GM21381 (cell line): ENCODE measurements at regions not wholly inside any gene's neighbourhood (a gene's known extent, or its start where the extent isn't known, plus 50 kb on each side); places are given as distances from the start of the nearest gene placed in this dataset.
"Not testable (repeated sequence)": the region's sequence is repeated elsewhere in the genome, so short reads cannot be mapped to it uniquely, and the experiment has no call there.

ENCODE experiments used
- ATAC-seq: cut with Tn5 transposase; IDR thresholded peaks from one replicate; pipeline ENCODE4 v1.9.1; 2021; ENCODE audit warnings: mild to moderate bottlenecking, moderate library complexity; ENCODE audit not compliant: unreplicated experiment

DNA sequence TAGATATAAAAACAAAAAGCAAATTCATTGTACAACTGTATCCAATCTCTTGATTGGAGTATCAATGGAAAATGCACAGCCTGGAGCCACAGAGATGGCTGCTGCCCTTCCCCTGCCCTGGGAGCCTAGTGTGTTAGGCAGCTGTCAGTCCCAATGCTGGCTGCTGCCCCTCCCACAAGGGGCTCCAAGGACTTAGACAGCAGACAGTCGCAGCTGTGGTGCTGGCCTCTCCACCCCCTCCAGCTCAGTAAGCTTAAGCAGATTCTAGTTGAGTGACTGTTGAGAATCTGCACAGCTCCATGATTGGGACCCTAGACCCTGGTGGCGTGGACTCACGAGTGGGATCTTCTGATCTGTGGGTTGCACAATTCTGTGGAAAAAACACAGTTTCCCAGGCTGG is 1511.2 kb downstream of the FAM181B start:
- no peak for ATAC-seq

DNA sequence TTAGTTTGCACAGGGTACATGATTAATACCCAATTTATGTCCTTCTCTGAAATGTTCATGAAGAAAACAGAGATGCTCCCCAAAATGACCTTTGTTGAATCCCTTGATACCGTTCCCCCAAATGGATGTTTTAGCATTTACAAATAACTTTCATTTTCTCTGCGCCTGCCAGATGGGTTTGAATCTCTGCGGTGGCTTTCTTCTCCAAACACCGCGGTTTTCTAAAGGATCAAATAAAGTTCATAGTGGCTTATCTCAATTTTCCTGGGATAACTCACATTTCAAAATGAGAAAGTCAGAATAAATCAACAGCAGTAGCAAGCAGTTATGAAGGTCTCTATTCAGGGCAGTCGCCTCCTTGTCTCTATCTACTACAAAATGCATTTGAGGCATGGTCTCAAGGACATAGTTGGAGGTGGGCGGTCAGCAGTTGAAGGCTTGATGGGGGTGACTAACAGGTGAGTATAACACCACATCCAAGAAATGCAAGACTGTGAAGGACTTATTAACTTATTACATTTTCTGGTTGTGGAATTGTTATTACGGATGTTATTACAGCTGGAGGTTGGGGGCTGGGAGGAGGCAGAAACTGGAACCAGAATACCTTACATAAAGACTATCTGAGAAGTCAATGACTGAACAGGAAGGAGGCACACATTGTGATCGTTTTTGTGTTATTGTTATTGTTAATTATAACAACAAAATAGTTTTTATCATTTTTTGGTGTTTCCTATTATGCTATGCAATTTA is 1513.3 kb downstream of the FAM181B start:
- no peak for ATAC-seq

DNA sequence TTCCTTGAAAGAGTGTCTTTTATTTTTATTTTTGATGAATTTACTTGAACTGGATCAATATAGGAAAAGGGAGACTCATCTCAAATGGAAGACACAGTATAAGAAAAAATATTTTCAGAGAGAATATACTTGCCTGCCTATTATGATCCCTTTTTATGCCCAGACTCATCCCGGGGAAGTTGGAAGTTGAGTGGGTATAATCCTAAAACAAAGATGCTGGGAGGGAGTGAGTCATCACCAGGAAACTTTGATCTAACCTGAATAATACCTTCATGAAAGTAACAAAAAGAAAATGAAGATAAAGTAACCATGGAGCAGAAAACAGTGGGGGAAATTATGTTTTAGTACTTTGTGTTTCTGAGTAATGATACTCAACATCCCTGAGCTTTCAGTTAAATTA is 1514.0 kb downstream of the FAM181B start:
- ATAC-seq = no peak

DNA sequence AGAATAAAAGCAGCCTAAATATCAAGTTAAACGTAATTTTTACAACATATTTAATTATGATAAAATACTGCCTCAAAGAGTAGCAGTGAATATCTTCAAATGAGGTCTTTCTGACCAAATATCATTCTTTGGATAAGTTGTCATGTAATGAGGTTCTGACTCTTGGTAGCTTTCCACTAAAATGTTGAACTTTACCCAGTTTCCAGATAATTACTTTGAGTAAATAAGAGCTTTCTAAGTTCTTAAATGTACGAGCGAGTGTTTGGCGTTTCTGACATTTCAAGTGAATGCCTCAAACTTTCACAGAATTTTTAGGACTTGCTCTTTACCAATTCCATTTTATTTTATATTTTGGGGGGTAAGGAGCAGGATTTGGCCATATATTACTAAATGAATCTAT is 1515.2 kb downstream of the FAM181B start:
- no peak for ATAC-seq

DNA sequence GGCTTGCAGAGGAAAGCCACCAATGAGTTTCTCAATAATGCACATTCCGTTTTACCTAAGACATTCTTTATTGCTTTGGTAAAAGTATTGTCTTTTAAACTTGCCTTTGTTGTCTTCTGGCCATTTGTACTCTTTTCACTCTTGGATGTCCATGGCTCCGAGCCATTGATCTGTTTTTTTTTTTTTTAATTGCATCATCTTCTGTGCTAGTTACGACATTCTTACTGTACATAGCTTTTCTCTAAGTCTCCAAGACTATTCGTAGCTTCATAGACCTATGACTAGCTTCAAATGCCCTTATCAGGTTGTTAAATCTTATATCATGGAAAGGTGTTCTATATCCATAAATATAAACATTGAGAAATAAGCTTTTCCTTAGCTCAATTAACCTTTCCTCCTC is 1522.6 kb downstream of the FAM181B start:
- ATAC-seq = no peak

DNA sequence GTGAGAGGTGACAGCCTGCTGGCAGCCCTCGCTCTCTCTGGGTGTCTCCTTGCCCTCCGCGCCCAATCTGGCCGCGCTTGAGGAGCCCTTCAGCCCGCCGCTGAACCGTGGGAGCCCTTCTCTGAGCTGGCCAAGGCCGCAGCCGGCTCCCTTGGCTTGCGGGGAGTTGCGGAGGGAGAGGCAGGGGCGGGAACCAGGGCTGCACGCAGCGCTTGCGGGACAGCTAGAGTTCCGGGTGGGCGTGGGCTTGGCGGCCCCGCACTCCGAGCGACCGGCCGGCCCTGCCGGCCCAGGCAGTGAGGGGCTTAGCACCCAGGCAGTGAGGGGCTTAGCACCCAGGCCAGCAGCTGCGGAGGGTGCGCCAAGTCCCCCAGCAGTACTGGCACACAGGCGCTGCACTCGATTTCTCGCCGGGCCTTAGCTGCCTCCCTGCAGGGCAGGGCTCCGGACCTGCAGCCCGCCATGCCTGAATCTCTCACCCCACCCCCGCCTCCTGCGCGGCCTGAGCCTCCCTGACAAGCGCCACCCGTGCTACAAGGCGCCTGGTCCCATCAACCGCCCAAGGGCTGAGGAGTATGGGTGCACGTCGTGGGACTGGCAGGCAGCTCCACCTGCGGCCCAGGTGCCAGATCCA is 1526.1 kb downstream of the FAM181B start:
- no peak for ATAC-seq

DNA sequence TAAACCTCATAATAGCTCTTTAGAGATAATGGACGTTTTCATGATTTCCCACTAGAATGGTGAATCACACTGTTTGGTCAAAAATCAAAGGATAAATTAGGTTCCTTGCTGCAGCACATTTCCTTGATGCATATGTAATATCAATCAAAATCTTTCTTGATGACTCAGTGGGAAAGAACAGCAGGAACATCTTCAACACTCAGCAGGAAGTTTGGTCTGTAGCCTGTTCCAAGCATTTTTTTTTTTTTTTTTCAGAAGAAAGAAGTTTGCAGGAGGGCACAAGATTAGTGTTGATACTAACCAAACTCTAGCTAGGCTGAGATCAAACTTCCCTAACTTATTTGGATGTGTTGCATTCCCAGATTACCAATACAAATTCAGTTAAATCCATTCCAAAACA is 1529.8 kb downstream of the FAM181B start:
- ATAC-seq = no peak

DNA sequence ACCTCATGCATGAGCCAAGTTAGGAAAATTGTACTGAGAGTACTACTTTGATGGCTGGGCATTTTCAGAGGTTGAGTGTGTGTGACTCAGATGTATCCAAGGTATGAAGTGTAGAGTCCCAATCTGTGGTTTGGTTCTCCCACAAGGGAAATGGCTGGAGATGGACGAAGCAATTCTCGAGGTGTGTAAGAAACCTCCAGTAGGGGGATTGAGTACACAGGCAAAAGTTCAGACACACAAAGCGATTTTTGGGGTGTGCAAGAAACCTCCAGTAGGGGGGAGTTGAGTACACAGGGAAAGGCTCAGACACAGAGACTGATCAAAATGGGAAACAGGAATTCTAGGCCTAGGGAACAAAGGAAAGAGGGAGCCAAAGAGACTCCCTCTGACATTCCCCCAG is 1536.3 kb downstream of the FAM181B start:
- no peak for ATAC-seq

DNA sequence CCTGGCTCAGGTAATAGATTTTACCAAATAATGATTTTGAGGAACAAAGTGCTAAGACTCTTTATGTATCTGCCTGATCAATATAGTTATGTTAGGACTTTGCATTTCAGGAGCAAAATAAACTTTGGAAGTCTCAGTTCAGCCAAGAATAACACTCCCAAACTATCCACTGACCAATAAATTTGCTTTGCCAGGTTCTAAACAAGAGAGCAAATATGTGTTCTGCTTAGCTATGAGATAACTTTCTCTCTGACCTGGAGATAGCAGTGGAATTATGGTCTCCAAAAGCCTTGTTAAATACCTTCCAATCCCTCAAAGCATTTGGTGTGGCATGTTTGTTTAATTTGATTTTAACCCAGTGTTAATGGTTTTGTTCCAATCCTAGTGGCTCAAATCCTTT is 1541.1 kb downstream of the FAM181B start:
- no peak for ATAC-seq

DNA sequence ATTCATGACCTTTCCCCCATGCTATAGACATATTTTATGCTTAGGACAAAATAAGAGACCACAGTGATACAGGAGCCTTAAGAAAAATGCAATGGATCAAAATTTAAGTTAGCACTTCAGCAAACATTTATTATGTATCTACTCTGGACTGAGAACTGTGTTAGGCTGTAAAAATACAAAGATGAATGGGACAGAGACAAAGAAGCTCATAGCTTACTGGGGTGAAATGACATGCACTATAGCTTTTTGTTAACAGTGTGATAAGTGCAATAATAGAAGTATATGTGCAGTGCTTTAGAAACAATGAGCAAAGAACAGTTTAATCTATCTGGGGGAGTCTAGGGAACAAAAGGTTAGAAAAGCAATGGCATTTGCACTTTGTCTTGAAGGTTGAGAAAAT is 1543.1 kb downstream of the FAM181B start:
- no peak for ATAC-seq

DNA sequence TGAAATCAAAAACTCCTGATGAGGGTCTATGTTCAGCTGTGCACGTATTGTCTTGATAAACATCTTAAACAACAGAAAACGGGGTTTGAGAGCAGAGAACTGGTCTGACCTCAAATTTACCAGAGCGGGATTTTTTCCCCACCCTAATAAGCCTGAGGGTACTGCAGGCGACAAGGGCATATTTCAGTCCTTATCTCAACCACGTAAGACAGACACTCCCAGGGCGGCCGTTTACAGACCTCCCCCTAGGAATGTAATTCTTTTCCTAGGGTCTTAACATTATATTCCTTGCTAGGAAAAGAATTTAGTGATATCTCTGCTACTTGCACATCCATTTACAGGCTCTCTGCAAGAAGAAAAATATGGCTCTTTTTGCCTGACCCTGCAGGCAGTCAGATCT is 1546.6 kb downstream of the FAM181B start:
- ATAC-seq = not testable (repeated sequence)

DNA sequence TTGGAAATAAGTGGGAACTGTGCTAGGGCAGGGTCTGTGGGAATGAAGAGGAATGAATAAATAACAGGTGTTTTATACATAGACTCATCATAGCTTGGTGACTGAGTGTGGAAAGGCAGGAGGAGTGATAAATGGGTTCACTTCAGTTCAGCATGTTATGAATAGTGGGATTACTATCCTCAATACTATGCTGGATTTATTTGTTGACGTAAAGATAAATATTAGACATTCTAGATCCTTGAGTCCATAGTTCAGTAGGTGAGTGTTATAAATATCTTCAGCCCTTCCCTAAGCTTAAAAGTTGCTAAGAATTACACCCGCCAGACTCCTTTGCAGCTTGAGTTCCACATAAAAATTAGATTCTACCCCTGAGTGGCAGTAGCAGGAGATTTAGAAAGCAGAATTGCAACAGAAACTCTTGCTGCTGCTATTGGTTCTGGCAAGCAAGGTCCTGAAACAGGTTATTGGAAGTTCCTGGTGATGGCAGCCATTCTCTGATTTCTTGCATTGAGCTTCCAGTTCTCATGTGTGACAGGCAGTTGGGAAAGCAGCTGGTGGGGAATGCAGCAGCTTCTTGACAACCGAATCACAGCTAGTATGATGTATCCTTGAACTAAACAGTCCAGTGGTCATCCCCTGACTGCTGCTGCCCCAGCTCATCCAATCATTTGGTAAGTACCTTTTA is 1558.9 kb downstream of the FAM181B start:
- no peak for ATAC-seq

DNA sequence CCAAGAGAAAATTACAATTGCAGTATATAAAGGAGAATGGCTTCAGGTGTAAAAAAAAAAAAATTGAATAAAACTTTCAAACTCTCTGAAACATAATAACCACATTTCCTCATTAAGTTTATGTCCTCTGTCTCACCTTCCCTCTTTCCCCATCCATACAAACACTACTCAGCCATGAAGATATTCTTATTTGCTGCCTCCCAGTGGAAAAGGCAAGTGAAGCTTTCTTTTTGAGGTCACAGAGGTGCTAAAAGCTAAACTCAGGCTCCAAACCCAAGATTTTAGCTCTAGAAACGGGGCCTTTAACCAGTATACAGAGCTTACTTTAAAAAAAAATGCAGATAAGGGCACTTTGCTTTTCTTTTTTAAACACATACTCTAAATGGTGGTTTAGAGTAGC is 1568.5 kb downstream of the FAM181B start:
- ATAC-seq = no peak

DNA sequence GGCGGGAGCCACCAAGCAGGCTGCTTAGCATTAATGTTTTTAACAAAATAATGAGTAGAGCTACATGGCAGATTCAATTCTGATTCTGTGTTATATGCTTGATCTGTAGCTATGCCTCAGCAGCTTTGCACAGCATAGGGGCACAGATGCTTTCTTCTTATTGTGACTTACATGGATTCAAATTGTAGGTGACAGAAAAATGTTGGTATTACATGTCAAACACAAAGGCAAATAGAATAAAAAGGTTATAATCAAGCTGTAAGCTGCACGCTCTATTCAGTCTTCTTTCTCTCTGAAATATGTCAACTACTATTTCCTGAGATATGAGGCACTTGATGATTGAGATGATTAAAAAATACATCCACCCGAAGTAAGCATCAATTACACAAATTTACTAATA is 1573.8 kb downstream of the FAM181B start:
- ATAC-seq = no peak

DNA sequence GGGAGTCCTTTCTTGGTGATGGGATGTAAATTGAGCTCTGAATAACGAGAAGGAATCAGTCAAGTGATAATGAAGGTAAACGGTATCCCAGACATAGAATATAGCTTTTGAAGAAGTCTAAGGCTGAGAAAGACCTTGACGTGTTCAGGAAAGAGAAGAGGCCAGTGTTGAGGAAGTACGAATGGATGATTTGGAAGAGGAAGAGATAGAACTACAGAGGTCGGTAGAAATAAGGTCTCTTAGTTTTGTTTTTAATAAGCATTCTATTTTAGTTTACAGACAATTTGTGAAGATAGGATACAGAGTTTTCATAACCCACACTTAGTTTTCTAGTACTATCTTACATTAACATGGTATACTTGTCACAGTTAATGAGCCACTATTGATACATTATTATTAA is 1598.1 kb downstream of the FAM181B start:
- ATAC-seq = no peak

DNA sequence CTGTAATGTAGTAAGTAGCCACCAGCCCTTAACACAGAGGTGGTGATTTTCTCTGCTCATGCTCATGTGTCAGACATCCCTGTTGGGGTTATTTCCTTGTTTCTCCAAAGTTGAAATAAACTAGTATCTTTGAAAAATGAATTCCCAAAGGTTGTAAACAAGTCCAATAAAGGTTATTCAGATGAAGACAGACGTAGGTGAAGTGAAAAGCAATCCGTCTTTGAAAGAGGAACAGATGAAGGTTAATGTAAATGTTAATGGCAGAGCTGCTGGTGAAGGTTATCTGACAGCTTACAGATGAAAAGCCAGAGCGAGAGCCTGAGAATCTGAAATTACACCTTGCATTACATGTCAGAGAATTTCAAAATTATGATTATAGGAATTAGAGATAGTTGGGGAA is 1604.0 kb downstream of the FAM181B start:
- no peak for ATAC-seq

DNA sequence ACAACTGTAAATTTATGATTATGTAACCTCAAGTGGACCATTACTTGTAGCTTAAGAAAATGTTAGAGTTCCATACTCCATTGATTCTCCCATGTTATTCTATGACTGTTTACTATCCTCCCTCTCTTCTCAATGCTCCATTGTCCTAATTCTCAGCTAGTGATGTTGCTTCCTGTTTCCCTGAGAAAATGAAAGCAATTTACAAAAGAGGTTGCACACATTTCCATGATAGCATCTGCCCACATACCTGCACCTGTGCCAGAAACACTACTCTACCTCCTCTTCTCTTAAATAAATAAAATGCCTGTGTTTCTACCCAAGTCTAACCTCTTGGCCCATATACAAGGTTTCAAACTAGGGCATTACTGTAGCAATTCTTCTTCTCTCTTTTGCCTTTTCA is 1620.9 kb downstream of the FAM181B start:
- ATAC-seq = no peak

DNA sequence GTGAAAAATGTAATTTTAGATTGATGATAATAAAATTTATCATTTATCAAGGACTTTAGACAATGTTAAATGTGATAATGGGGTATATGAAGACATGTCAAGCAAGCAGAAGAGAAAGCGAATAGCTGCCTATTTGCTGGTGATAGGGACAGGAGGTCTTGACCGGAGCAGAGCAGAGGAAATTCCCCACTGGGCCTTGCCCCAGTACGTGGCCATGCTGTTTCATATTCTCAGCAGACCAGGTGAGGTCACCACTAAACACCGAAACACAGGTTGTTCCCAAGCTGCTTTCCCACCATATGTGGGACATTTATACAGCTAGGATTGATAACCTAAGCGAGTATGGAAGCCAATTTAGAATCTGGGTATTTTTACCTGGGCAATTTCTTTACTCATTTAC is 1629.6 kb downstream of the FAM181B start:
- no peak for ATAC-seq

DNA sequence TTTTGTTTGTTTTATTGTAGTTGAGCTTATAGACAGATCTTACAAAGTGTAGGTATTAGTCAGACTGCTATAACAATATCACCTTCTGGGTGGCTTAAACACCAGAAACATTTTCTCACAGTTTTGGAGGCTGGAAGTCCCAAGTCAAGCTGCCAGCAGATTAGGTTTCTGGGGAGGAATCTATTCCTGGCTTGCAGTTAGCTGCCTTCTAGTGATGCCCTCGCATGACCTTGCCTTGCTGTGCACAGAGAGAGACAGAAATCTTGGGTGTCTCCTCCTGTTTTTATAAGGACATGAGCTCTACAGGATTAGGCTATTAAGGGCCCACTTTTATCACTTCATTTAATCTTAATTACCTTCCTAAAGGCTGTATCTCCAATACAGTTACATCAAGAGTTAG is 1635.2 kb downstream of the FAM181B start:
- no peak for ATAC-seq

DNA sequence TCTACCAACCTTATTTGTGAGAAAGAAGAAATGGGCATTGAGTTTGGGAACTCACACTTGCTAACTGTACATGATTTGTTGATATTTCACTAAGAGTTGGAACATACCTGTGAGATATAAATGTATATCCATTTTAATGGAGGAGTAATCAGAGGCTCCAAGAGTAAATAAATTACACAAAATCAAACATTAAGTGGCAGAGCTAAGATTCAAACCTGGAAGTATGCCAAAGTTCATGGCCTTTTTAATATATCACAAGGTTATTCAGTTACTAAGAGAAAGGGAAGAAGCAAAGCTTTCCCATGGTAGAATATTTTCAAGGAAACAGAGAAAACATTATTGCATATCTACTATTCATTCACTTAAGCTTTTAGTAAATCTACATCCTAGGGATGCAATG is 1641.1 kb downstream of the FAM181B start:
- ATAC-seq = no peak

DNA sequence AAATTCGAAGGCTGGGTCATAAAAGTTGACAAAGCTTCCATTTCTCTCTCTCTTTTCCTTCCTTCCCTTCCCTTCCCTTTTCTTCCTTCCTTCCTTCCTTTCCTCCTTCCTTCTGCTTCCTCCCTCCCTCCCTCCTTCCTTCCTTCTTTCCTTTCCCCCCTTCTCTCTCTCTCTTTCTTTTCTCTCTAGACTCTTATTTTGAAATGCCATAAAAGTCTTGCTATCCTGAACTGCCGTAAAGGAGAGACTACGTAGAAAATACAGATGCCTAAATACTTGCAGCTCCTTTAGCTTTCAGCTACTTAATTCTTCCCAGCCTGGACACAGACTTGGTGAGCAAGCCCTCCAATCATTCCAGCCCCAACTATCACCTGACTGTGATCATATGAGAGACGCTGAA is 1644.4 kb downstream of the FAM181B start:
- no peak for ATAC-seq

DNA sequence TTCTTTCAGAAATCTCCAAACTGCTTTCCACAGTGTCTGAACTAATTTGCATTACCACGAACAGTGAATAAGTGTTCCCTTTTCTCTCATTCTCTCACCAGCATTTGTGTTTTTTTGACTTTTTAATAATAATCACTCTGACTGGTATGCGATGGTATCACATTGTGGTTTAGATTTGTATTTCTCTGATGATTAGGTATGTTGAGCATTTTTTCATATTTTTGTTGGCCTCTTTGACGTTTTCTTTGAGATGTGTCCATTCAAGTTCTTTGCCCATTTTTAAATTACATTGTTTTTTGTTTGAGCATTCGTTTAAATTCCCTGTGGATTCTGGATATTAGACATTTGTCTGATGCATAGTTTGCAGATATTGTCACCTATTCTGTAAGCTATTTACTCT is 1639.6 kb upstream of the TENM4 start:
- no peak for ATAC-seq
